CD4-positive, alpha-beta T cell (primary cell): ENCODE measurements at regions not wholly inside any gene's neighbourhood (a gene's known extent, or its start where the extent isn't known, plus 50 kb on each side); places are given as distances from the start of the nearest gene placed in this dataset.

Experiments
- ATAC-seq: fragments of 200-7000 bp; cut with Tn5 transposase; one replicate; pipeline ENCODE4 v1.10.0; 2022; ENCODE audit warnings: mild to moderate bottlenecking; ENCODE audit not compliant: poor library complexity
- CTCF ChIA-PET: fragments of 350-600 bp; sonication (Branson Sonifier 250); formaldehyde crosslinking; loops from one replicate; lab custom pipeline; 2021; ENCODE audit warnings: antibody characterized with exemption, inconsistent platforms; lab: Charles Lee
- POLR2A ChIA-PET: fragments of 350-600 bp; sonication (Branson Sonifier 250); formaldehyde crosslinking; loops from one replicate; lab custom pipeline; 2021; ENCODE audit warnings: antibody characterized with exemption, inconsistent platforms; lab: Charles Lee
- DNase-seq, 14 experiments: peaks; one replicate each; pipeline ENCODE4 v3.0.0-alpha.2; 2013 to 2020; ENCODE audit warnings: mixed read lengths in 2 of 14
- H3K27ac ChIP-seq, 2 donors: one replicate each; pipeline versions ENCODE4 v1.5.1 to v1.7.0; 2013; ENCODE audit warnings: low read length in 2 of 2, low read depth in 1 of 2, mild to moderate bottlenecking in 1 of 2
- H3K27me3 ChIP-seq, 2 experiments: 1 replicate in 1 of 2; 2 replicates in 1 of 2; pipeline versions ENCODE4 v1.6.1 to v1.7.0; 2013; ENCODE audit warnings: low read length in 2 of 2, control low read depth in 1 of 2, mild to moderate bottlenecking in 1 of 2, moderate library complexity in 1 of 2; ENCODE audit not compliant: insufficient read depth in 2 of 2, control insufficient read depth in 1 of 2
- H3K36me3 ChIP-seq: one replicate; pipeline ENCODE4 v1.6.1; 2013; ENCODE audit warnings: low read length, control low read depth; ENCODE audit not compliant: insufficient read depth
- H3K4me1 ChIP-seq: one replicate; pipeline ENCODE4 v1.6.1; 2013; ENCODE audit warnings: low read length, control low read depth; ENCODE audit not compliant: insufficient read depth
- H3K4me3 ChIP-seq: one replicate; pipeline ENCODE4 v1.5.1; 2013; ENCODE audit warnings: mild to moderate bottlenecking, low read length, moderate library complexity
- H3K9me3 ChIP-seq, 2 experiments: 1 replicate in 1 of 2; 2 replicates in 1 of 2; pipeline versions ENCODE4 v1.6.1 to v1.7.0; 2013; ENCODE audit warnings: low read length in 2 of 2, mild to moderate bottlenecking in 2 of 2, control low read depth in 1 of 2, moderate library complexity in 1 of 2; ENCODE audit not compliant: control insufficient read depth in 1 of 2, insufficient read depth in 1 of 2
- H3K27ac Mint-ChIP-seq: one replicate; pipeline ENCODE4 v1.8.0; 2020; ENCODE audit warnings: mixed read lengths
- H3K27me3 Mint-ChIP-seq: one replicate; pipeline ENCODE4 v1.8.0; 2021; ENCODE audit warnings: mixed read lengths
- H3K36me3 Mint-ChIP-seq: one replicate; pipeline ENCODE4 v1.8.0; 2021; ENCODE audit warnings: low read depth, mixed read lengths
- H3K4me1 Mint-ChIP-seq: one replicate; pipeline ENCODE4 v1.8.0; 2021; ENCODE audit warnings: low read depth, mixed read lengths
- H3K4me3 Mint-ChIP-seq: one replicate; pipeline ENCODE4 v1.8.0; 2020; ENCODE audit warnings: mild to moderate bottlenecking, mixed read lengths
- H3K9me3 Mint-ChIP-seq: one replicate; pipeline ENCODE4 v1.8.0; 2020; ENCODE audit warnings: mixed read lengths
- CTCF ChIP-seq: fragments of 200-600 bp; IDR thresholded peaks from one replicate; pipeline ENCODE4 v1.8.0; 2022; ENCODE audit warnings: antibody characterized with exemption, mild to moderate bottlenecking
- intact Hi-C, 2 experiments: fragments of 100-400 bp; cut with DNase I in 1 of 2; cut with micrococcal nuclease in 1 of 2; formaldehyde crosslinking; loops; one replicate each; pipeline versions ENCODE4 v1.15.1 to v1.9.0; 2023 to 2025; cut with DNase I, micrococcal nuclease

- Histone ChIP-seq H3K4me3 (no peak overlapping the region), H3K36me3 (no peaks in the 10 kb centered on the region), H3K27ac (no peak overlapping the region), H3K9me3 (no peaks in the 10 kb centered on the region), H3K4me1 (no peaks in the 10 kb centered on the region), H3K27me3 (no peaks in the 10 kb centered on the region)
- DNase-seq (no peak), ATAC-seq (no peak)
- no peak for TF ChIP-seq CTCF
- Mint-ChIP-seq H3K4me1 (no peaks in the 10 kb centered on the region), H3K4me3 (no peak overlapping the region), H3K27me3 (no peaks in the 10 kb centered on the region), H3K27ac (no peak overlapping the region), H3K9me3 (peaks cover 5% of the 10 kb centered on the region), H3K36me3 (no peaks in the 10 kb centered on the region)
- intact Hi-C loops = no loop called here
- CTCF ChIA-PET = no interaction called here
- POLR2A ChIA-PET = no interaction called here
Measured at GRCh38 chr7:15853832-15854470, 167.5 kb upstream of the MEOX2 start.

DNA sequence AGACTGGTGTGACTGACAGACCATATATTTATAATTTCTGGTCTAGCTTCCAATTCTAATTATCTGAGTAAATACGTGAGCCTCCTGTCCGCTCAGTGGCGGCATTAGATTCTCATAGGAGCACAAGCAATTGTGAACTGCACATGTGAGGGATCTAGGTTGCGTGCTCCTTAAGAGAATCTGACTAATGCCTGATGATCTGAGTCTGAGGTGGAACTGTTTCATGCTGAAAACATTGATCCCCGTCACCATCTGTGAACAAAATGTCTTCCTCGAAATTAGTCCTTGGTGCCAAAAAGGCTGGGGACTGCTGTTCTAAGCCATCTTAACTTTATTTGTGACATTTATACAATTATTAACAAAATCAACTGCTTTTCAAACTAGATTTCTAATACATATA, 164.7 kb upstream of the MEOX2 start:
- POLR2A ChIA-PET = no interaction called here
- CTCF ChIA-PET = no interaction called here
- Mint-ChIP-seq H3K9me3 (peaks cover 3% of the 10 kb centered on the region), H3K4me3 (no peak overlapping the region), H3K27me3 (no peaks in the 10 kb centered on the region), H3K36me3 (no peaks in the 10 kb centered on the region), H3K4me1 (no peaks in the 10 kb centered on the region), H3K27ac (no peak overlapping the region)
- Histone ChIP-seq H3K36me3 (no peaks in the 10 kb centered on the region), H3K4me1 (no peaks in the 10 kb centered on the region), H3K4me3 (no peak overlapping the region), H3K9me3 (peaks cover 0 to 6% of the 10 kb centered on the region in 2 experiments), H3K27ac (no peak overlapping the region), H3K27me3 (no peaks in the 10 kb centered on the region)
- intact Hi-C loops = no loop called here
- DNase-seq = no peak
- no peak for TF ChIP-seq CTCF
- no peak for ATAC-seq

DNA sequence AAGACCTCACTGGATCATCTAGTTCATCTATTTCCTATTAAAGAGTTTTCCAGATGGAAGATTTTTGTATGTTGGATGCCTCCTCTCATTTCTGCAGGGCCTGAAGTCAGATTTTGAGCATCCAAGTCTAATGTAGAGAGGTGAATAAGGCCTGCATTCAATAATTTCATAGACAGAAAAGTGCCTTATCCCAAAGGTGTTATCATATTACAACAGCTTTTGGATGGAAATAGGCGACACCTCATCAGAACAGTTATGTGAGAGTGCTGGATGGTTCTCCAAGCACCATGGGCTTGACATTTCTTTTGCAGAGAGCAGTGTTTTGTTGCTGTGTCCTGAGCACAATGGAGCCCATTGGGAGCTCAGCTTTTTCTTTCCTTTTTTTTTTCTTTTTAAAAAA, 162.4 kb upstream of the MEOX2 start:
- TF ChIP-seq CTCF = no peak
- ChIA-PET CTCF (no interaction called here), POLR2A (no interaction called here)
- ATAC-seq (no peak), DNase-seq (no peak)
- Mint-ChIP-seq H3K4me3 (no peak overlapping the region), H3K27ac (no peak overlapping the region), H3K27me3 (no peaks in the 10 kb centered on the region), H3K9me3 (peaks cover 3% of the 10 kb centered on the region), H3K4me1 (no peaks in the 10 kb centered on the region), H3K36me3 (no peaks in the 10 kb centered on the region)
- H3K27ac ChIP-seq = no peak overlapping the region
- no peaks in the 10 kb centered on the region for H3K36me3 ChIP-seq
- no peak overlapping the region for H3K4me3 ChIP-seq
- no peaks in the 10 kb centered on the region for H3K27me3 ChIP-seq
- peaks cover 0 to 6% of the 10 kb centered on the region in 2 experiments for H3K9me3 ChIP-seq
- H3K4me1 ChIP-seq = no peaks in the 10 kb centered on the region
- intact Hi-C loops = no loop called here
